ENCODE measurements at regions not wholly inside any gene's neighbourhood (a gene's known extent, or its start where the extent isn't known, plus 50 kb on each side); places are given as distances from the start of the nearest gene placed in this dataset.

GRCh38 chr3:18988614-18989229 is 159.6 kb upstream of the KCNH8 start:
- no peak for TF ChIP-seq ZNF292 (tag by site-specific recombination; IDR thresholded peaks at IDR 0.05; ENCODE audit: borderline replicate concordance, low read depth)
- no peak for TF ChIP-seq ZNF274 (IDR thresholded peaks at IDR 0.05; ENCODE audit: low read length)
- no peak for TF ChIP-seq ZNF274 (tag by site-specific recombination; IDR thresholded peaks at IDR 0.05; ENCODE audit: borderline replicate concordance)
- TF ChIP-seq, protein P1, sequence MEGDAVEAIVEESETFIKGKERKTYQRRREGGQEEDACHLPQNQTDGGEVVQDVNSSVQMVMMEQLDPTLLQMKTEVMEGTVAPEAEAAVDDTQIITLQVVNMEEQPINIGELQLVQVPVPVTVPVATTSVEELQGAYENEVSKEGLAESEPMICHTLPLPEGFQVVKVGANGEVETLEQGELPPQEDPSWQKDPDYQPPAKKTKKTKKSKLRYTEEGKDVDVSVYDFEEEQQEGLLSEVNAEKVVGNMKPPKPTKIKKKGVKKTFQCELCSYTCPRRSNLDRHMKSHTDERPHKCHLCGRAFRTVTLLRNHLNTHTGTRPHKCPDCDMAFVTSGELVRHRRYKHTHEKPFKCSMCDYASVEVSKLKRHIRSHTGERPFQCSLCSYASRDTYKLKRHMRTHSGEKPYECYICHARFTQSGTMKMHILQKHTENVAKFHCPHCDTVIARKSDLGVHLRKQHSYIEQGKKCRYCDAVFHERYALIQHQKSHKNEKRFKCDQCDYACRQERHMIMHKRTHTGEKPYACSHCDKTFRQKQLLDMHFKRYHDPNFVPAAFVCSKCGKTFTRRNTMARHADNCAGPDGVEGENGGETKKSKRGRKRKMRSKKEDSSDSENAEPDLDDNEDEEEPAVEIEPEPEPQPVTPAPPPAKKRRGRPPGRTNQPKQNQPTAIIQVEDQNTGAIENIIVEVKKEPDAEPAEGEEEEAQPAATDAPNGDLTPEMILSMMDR (tag by site-specific recombination; IDR thresholded peaks at IDR 0.05) = 0 out of 2 replicates have a peak, but pooled peaks have one; percentile 22
- no peak for TF ChIP-seq ZNF521 (tag by site-specific recombination; IDR thresholded peaks at IDR 0.05)
- no peak for TF ChIP-seq ZNF174 (tag by site-specific recombination; IDR thresholded peaks at IDR 0.05)
- TF ChIP-seq ZNF280C (tag by site-specific recombination; IDR thresholded peaks at IDR 0.05) = no peak
- TF ChIP-seq, protein P2, sequence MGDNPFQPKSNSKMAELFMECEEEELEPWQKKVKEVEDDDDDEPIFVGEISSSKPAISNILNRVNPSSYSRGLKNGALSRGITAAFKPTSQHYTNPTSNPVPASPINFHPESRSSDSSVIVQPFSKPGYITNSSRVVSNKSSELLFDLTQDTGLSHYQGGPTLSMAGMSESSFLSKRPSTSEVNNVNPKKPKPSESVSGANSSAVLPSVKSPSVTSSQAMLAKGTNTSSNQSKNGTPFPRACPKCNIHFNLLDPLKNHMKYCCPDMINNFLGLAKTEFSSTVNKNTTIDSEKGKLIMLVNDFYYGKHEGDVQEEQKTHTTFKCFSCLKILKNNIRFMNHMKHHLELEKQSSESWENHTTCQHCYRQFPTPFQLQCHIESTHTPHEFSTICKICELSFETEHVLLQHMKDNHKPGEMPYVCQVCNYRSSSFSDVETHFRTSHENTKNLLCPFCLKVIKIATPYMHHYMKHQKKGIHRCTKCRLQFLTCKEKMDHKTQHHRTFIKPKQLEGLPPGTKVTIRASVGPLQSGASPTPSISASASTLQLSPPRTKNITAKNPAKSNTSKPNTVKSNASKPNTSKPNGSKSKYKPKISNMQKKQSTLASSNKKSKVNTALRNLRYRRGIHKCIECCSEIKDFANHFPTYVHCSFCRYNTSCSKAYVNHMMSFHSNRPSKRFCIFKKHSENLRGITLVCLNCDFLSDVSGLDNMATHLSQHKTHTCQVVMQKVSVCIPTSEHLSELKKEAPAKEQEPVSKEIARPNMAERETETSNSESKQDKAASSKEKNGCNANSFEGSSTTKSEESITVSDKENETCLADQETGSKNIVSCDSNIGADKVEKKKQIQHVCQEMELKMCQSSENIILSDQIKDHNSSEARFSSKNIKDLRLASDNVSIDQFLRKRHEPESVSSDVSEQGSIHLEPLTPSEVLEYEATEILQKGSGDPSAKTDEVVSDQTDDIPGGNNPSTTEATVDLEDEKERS (tag by site-specific recombination; IDR thresholded peaks at IDR 0.05) = no peak
- TF ChIP-seq REST (tag by site-specific recombination; IDR thresholded peaks at IDR 0.05) = no peak
- TF ChIP-seq ZNF658 (tag by site-specific recombination; IDR thresholded peaks at IDR 0.05) = no peak
- TF ChIP-seq ZIC2 (tag by site-specific recombination; IDR thresholded peaks at IDR 0.05) = no peak
- TF ChIP-seq ZNF610 (tag by site-specific recombination; IDR thresholded peaks at IDR 0.05; ENCODE audit: borderline replicate concordance) = no peak

Measured in HEK293 (cell line).